ENCODE measurements at regions not wholly inside any gene's neighbourhood (a gene's known extent, or its start where the extent isn't known, plus 50 kb on each side); places are given as distances from the start of the nearest gene placed in this dataset.

DNA sequence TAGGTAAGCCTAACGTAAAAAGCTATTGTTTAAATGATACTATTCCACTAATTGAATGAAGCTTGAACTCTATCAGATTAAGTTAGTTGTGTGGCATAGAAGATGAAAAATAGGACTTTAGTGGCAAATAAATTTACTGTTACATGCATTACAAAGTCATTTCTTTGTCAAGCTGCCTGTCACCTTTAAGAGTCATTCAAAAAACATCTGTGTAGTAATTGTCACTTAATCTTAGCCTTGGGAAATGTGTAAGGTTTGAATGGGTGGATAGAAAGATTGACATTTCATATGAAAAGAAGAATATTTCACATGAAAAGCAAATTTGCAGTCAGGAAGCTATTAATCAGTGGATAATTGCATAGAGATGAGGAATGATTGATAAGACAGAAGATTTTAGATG is 473.5 kb downstream of the DNAH5 start:
- TF ChIP-seq, protein P1, sequence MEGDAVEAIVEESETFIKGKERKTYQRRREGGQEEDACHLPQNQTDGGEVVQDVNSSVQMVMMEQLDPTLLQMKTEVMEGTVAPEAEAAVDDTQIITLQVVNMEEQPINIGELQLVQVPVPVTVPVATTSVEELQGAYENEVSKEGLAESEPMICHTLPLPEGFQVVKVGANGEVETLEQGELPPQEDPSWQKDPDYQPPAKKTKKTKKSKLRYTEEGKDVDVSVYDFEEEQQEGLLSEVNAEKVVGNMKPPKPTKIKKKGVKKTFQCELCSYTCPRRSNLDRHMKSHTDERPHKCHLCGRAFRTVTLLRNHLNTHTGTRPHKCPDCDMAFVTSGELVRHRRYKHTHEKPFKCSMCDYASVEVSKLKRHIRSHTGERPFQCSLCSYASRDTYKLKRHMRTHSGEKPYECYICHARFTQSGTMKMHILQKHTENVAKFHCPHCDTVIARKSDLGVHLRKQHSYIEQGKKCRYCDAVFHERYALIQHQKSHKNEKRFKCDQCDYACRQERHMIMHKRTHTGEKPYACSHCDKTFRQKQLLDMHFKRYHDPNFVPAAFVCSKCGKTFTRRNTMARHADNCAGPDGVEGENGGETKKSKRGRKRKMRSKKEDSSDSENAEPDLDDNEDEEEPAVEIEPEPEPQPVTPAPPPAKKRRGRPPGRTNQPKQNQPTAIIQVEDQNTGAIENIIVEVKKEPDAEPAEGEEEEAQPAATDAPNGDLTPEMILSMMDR (IDR thresholded peaks at IDR 0.05) = no peak
- Mint-ChIP-seq H3K27ac (no peak overlapping the region), H3K4me3 (no peak overlapping the region), H3K9me3 (no peaks in the 10 kb centered on the region), H3K4me1 (ENCODE audit: low read depth) (no peaks in the 10 kb centered on the region), H3K27me3 (ENCODE audit: insufficient read depth) (peaks cover 10% of the 10 kb centered on the region), H3K36me3 (ENCODE audit: low read depth) (no peaks in the 10 kb centered on the region)
- DNase-seq = no peak

DNA sequence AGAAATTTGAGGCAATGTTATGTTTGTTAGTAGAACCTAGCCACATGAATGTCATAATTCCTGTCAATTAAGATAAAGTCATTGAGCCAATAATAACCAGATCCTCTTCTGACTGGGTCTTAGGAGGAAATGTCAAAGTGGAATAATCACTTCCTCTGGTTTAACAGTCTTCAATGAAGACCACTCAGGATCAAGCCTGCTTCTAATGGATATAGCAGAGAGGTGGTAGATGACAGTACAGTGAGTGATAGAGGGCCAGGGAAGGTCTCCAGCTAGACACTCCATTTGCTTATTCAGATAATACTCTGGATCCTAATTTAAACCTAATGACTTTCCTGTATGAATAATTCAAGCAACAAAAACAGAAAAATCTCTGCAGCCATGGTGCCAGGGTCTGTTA is 474.2 kb downstream of the DNAH5 start:
- no peak for DNase-seq
- Mint-ChIP-seq H3K27ac (no peak overlapping the region), H3K27me3 (ENCODE audit: insufficient read depth) (peaks cover 8% of the 10 kb centered on the region), H3K36me3 (ENCODE audit: low read depth) (no peaks in the 10 kb centered on the region), H3K9me3 (no peaks in the 10 kb centered on the region), H3K4me1 (ENCODE audit: low read depth) (no peaks in the 10 kb centered on the region), H3K4me3 (no peak overlapping the region)
- TF ChIP-seq, protein P1 (IDR thresholded peaks at IDR 0.05) = no peak

DNA sequence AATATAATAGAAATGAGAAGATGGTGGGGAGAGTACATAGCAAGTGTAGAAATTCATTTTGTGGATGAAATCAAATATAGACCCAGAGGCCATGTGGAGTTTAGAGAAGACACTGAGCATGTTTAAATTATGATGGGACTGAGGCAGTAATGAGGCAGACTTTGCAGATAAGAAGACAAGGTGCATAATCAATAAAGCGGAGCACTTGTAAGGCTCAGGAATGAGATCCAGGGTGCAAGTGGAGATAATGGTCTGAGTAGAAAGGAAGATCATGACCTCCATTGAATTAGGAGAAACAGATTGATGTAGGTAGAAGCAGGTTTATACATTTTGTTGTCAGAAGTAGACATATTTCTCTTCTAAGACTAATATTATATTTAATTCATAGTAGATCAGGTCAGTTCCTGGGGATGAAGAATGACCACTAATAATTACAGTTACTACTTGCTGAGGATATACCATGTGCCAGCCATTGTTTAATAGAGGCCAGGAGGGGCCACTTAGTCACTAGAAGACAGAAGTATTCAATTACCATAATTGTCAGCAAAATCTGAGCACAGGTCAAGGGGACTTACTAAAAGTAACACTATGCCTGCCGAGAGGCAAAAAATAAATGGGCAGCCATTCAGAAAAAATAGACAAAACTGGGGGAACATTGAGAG is 479.8 kb downstream of the DNAH5 start:
- H3K9me3 Mint-ChIP-seq = no peaks in the 10 kb centered on the region
- H3K4me1 Mint-ChIP-seq (ENCODE audit: low read depth) = no peaks in the 10 kb centered on the region
- no peak overlapping the region for H3K4me3 Mint-ChIP-seq
- TF ChIP-seq, protein P1 (IDR thresholded peaks at IDR 0.05) = no peak
- H3K27ac Mint-ChIP-seq = no peak overlapping the region
- peaks cover 5% of the 10 kb centered on the region for H3K27me3 Mint-ChIP-seq (ENCODE audit: insufficient read depth)
- H3K36me3 Mint-ChIP-seq (ENCODE audit: low read depth) = no peaks in the 10 kb centered on the region
- DNase-seq = no peak

DNA sequence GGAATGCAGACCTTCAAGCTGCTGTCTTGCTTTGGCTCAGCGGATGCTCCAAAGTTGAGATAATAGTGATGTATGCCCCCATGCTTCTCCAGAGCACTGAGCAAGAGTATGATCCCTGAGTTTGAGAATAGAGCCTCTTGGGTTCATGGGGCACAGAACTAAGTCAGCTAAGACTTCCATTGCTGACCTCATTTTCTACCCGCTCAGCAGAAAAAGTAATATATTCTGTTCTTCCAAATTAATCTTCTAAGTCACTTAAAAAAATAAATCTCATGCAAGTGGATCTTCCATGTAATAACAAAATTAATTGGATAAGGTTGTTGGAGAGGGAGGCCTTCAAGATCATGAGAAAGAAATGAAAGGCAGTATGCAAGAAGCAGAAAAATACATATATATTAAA is 483.9 kb downstream of the DNAH5 start:
- TF ChIP-seq, protein P1 (IDR thresholded peaks at IDR 0.05) = no peak
- DNase-seq = no peak
- H3K4me1 Mint-ChIP-seq (ENCODE audit: low read depth) = no peaks in the 10 kb centered on the region
- H3K36me3 Mint-ChIP-seq (ENCODE audit: low read depth) = no peaks in the 10 kb centered on the region
- no peak overlapping the region for H3K27ac Mint-ChIP-seq
- H3K9me3 Mint-ChIP-seq = no peaks in the 10 kb centered on the region; the same call in 1 of the 2 replicates
- no peak overlapping the region for H3K4me3 Mint-ChIP-seq
- peaks cover 4% of the 10 kb centered on the region for H3K27me3 Mint-ChIP-seq (ENCODE audit: insufficient read depth)

DNA sequence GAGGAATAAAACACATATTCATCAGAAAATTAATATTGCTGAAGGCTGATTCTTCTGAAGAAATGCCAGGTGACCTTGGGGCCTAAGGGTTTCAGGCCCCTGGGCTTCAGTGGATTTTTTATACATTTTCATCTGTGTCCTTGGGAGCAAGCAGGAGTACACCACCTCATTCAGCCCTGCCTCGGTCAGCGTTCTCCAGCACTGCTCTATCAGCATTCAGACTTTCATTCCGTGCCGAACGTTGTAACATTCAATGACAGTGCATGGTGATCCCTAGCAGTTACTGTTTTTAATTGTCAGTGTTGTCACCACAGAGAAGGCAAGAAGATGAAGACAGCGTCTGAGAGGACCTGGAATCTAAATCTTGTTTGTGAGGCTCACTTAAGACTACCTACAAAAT is 490.4 kb downstream of the DNAH5 start:
- H3K27ac Mint-ChIP-seq = no peak overlapping the region
- H3K4me1 Mint-ChIP-seq (ENCODE audit: low read depth) = no peaks in the 10 kb centered on the region
- H3K4me3 Mint-ChIP-seq = no peak overlapping the region
- DNase-seq = no peak
- H3K36me3 Mint-ChIP-seq (ENCODE audit: low read depth) = no peaks in the 10 kb centered on the region
- no peaks in the 10 kb centered on the region; the same call in 1 of the 2 replicates for H3K27me3 Mint-ChIP-seq (ENCODE audit: insufficient read depth)
- H3K9me3 Mint-ChIP-seq = no peaks in the 10 kb centered on the region; the same call in 1 of the 2 replicates
- TF ChIP-seq, protein P1 (IDR thresholded peaks at IDR 0.05) = no peak
